Gastroesophageal sphincter (tissue), 3 donors: ENCODE measurements at regions not wholly inside any gene's neighbourhood (a gene's known extent, or its start where the extent isn't known, plus 50 kb on each side); places are given as distances from the start of the nearest gene placed in this dataset.

Experiments used
- EP300 ChIP-seq: sonication (generic); formaldehyde crosslinking; IDR thresholded peaks from one replicate; pipeline ENCODE4 v1.6.1; 2017; ENCODE audit warnings: antibody characterized with exemption, mild to moderate bottlenecking
- POLR2A ChIP-seq, 2 donors: fragments of 450-650 bp; IDR thresholded peaks; one replicate each; pipeline ENCODE4 v1.6.1; 2017; ENCODE audit warnings: antibody characterized with exemption in 2 of 2, mild to moderate bottlenecking in 2 of 2, moderate library complexity in 1 of 2
- POLR2AphosphoS5 ChIP-seq: sonication (generic); formaldehyde crosslinking; IDR thresholded peaks from one replicate; pipeline ENCODE4 v1.6.1; 2017; ENCODE audit warnings: antibody characterized with exemption
- TF ChIP-seq, protein P1 (sequence below), 4 experiments: fragments of 200-600 bp in 2 of 4; fragments of 450-650 bp in 2 of 4; sonication (generic) in 1 of 4; IDR thresholded peaks; one replicate each; pipeline ENCODE4 v1.5.1; 2017 to 2019; ENCODE audit warnings: antibody characterized with exemption in 4 of 4, mild to moderate bottlenecking in 2 of 4, moderate library complexity in 2 of 4

DNA sequence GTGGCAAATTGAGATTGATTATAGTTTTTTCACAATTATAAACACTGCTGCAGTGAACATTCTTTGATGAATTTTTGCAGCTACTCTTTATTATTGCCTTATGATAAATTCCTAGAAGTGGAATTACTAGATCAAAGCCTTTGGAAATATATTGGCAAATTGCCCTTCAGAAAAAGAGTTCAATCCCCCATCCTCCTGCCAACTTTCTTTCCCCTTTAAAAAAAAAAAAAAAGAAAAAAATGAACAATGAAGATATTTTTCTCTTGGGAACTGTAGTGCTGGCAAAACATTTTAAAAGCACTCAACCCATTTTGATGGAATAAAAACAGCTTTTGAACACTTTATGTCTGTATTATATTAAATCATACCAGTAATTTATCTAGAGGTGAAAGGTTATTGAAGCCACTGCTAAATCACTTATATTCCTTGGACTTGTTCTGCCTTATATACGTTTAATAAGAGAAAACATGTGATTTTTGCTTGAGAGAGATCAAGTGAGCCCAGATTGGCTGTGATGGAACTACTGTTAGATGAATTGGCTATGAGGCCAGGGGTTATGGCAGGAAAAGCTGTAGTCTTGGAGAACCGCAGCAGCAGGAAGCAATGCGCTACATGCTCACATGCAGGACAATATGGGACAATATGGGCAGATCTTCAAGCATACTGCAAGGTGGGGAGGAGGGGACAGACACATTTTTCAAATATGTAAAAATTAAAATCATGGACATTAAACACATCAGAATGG, 212.8 kb upstream of the C2CD4B start:
- no peak for TF ChIP-seq POLR2A (IDR thresholded peaks at IDR 0.05)
- TF ChIP-seq, protein P1, sequence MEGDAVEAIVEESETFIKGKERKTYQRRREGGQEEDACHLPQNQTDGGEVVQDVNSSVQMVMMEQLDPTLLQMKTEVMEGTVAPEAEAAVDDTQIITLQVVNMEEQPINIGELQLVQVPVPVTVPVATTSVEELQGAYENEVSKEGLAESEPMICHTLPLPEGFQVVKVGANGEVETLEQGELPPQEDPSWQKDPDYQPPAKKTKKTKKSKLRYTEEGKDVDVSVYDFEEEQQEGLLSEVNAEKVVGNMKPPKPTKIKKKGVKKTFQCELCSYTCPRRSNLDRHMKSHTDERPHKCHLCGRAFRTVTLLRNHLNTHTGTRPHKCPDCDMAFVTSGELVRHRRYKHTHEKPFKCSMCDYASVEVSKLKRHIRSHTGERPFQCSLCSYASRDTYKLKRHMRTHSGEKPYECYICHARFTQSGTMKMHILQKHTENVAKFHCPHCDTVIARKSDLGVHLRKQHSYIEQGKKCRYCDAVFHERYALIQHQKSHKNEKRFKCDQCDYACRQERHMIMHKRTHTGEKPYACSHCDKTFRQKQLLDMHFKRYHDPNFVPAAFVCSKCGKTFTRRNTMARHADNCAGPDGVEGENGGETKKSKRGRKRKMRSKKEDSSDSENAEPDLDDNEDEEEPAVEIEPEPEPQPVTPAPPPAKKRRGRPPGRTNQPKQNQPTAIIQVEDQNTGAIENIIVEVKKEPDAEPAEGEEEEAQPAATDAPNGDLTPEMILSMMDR (IDR thresholded peaks at IDR 0.05): no peak
- TF ChIP-seq POLR2AphosphoS5: no peak
- TF ChIP-seq EP300: no peak
